Mesendoderm (in vitro differentiated cells): ENCODE measurements at regions not wholly inside any gene's neighbourhood (a gene's known extent, or its start where the extent isn't known, plus 50 kb on each side); places are given as distances from the start of the nearest gene placed in this dataset.
A peak's percentile ranks its signal among the peaks of the same experiment; 100 is the strongest.

Source experiments
- DNase-seq: peaks from one replicate; pipeline ENCODE4 v3.0.0; 2013
- H2AK5ac ChIP-seq: 2 replicates; pipeline ENCODE4 v1.6.1; 2013; ENCODE audit warnings: low read length, inconsistent platforms
- H2BK120ac ChIP-seq: 2 replicates; pipeline ENCODE4 v1.6.1; 2013; ENCODE audit warnings: low read depth, mild to moderate bottlenecking, low read length, moderate library complexity, mixed read lengths
- H2BK15ac ChIP-seq: replicated peaks from 2 replicates; pipeline ENCODE4 v1.6.1; 2013; ENCODE audit warnings: low read depth, mild to moderate bottlenecking, moderate library complexity
- H2BK5ac ChIP-seq: 2 replicates; pipeline ENCODE4 v1.6.1; 2013; ENCODE audit warnings: low read length, inconsistent platforms
- H3K18ac ChIP-seq: 2 replicates; pipeline ENCODE4 v1.6.1; 2013; ENCODE audit warnings: mild to moderate bottlenecking, low read length, mixed read lengths
- H3K23ac ChIP-seq: one replicate; pipeline ENCODE4 v1.6.1; 2013; ENCODE audit warnings: low read length
- H3K27ac ChIP-seq: 2 replicates; pipeline ENCODE4 v1.5.1; 2013; ENCODE audit warnings: low read depth, mild to moderate bottlenecking, inconsistent platforms, low read length, moderate library complexity
- H3K27me3 ChIP-seq: 2 replicates; pipeline ENCODE4 v1.6.1; 2013; ENCODE audit warnings: low read length, control low read depth, mild to moderate bottlenecking, inconsistent platforms; ENCODE audit not compliant: insufficient read depth, poor library complexity
- H3K36me3 ChIP-seq: 2 replicates; pipeline ENCODE4 v1.6.1; 2013; ENCODE audit warnings: low read length, inconsistent platforms; ENCODE audit not compliant: control insufficient read depth, insufficient read depth
- H3K4ac ChIP-seq: one replicate; pipeline ENCODE4 v1.6.1; 2013; ENCODE audit warnings: low read depth, mild to moderate bottlenecking, low read length, moderate library complexity
- H3K4me1 ChIP-seq: 2 replicates; pipeline ENCODE4 v1.6.1; 2013; ENCODE audit warnings: low read depth, low read length, inconsistent platforms; ENCODE audit not compliant: control insufficient read depth
- H3K4me2 ChIP-seq: 2 replicates; pipeline ENCODE4 v1.6.1; 2013; ENCODE audit warnings: low read length
- H3K4me3 ChIP-seq: 2 replicates; pipeline ENCODE4 v1.5.1; 2013; ENCODE audit warnings: mild to moderate bottlenecking, low read length
- H3K56ac ChIP-seq: one replicate; pipeline ENCODE4 v1.6.1; 2013; ENCODE audit warnings: low read length
- H3K79me1 ChIP-seq: 2 replicates; pipeline ENCODE4 v1.6.1; 2013; ENCODE audit warnings: low read length, inconsistent platforms
- H3K79me2 ChIP-seq: 2 replicates; pipeline ENCODE4 v1.6.1; 2013; ENCODE audit warnings: mild to moderate bottlenecking, low read length; ENCODE audit not compliant: control insufficient read depth, insufficient read depth
- H3K9ac ChIP-seq: 2 replicates; pipeline ENCODE4 v1.6.1; 2013; ENCODE audit warnings: low read length, inconsistent platforms
- H4K5ac ChIP-seq: one replicate; pipeline ENCODE4 v1.6.1; 2013; ENCODE audit warnings: low read length
- H4K8ac ChIP-seq: one replicate; pipeline ENCODE4 v1.6.1; 2013; ENCODE audit warnings: low read depth, mild to moderate bottlenecking, control low read depth, low read length, moderate library complexity
- WGBS: extraction: QIAGEN DNeasy Blood & Tissue Kit; methylation state at CpG from one replicate; pipeline ENCODE4 v1.1.7; 2013; ENCODE audit warnings: low lambda C conversion rate, missing lambda C conversion rate; ENCODE audit not compliant: insufficient coverage; ENCODE audit errors: extremely low coverage; 5-methylcytosine and 5-hydroxymethylcytosine counted together

GRCh38 chr13:76792731-76793347, 93.4 kb downstream of the KCTD12 start:
- H3K79me2 ChIP-seq: no peaks in the 10 kb centered on the region
- no peak for DNase-seq
- H3K36me3 ChIP-seq: no peaks in the 10 kb centered on the region
- no peak overlapping the region for H3K9ac ChIP-seq
- no peak overlapping the region for H3K23ac ChIP-seq
- H2BK5ac ChIP-seq: no peak overlapping the region
- H3K18ac ChIP-seq: no peak overlapping the region
- H3K4me2 ChIP-seq: no peak overlapping the region
- no peak overlapping the region for H2AK5ac ChIP-seq
- H3K27ac ChIP-seq: no peak overlapping the region
- no peaks in the 10 kb centered on the region for H3K4me1 ChIP-seq
- H3K4me3 ChIP-seq: no peak overlapping the region
- no peak overlapping the region for H4K5ac ChIP-seq
- H2BK120ac ChIP-seq: no peak overlapping the region
- no peaks in the 10 kb centered on the region for H3K79me1 ChIP-seq
- H4K8ac ChIP-seq: no peak overlapping the region
- WGBS: no CpG with 5 or more reads among the region's 4 CpGs
- H3K27me3 ChIP-seq: no peaks in the 10 kb centered on the region
- no peak overlapping the region for H2BK15ac ChIP-seq
- H3K4ac ChIP-seq: no peak overlapping the region
- no peak overlapping the region for H3K56ac ChIP-seq

- Histone ChIP-seq H2BK5ac (no peak overlapping the region), H3K4me3 (no peak overlapping the region), H3K79me1 (no peaks in the 10 kb centered on the region), H4K5ac (no peak overlapping the region), H2AK5ac (no peak overlapping the region), H3K18ac (no peak overlapping the region), H3K4me2 (no peak overlapping the region), H2BK15ac (no peak overlapping the region), H3K27ac (no peak overlapping the region), H3K4me1 (no peaks in the 10 kb centered on the region), H3K27me3 (no peaks in the 10 kb centered on the region), H4K8ac (no peak overlapping the region), H3K36me3 (no peaks in the 10 kb centered on the region), H2BK120ac (no peak overlapping the region), H3K23ac (no peak overlapping the region), H3K9ac (no peak overlapping the region), H3K79me2 (no peaks in the 10 kb centered on the region), H3K56ac (no peak overlapping the region), H3K4ac (no peak overlapping the region)
- WGBS: no CpG with 5 or more reads among the region's 10 CpGs
- DNase-seq: peak; percentile 9
These were observed 95.0 kb downstream of the KCTD12 start for GRCh38 chr13:76790980-76791819.

GRCh38 chr13:76790526-76790925, 95.7 kb downstream of the KCTD12 start:
- no peak for DNase-seq
- Histone ChIP-seq H3K79me1 (no peaks in the 10 kb centered on the region), H2BK120ac (no peak overlapping the region), H3K36me3 (no peaks in the 10 kb centered on the region), H4K8ac (no peak overlapping the region), H3K27ac (no peak overlapping the region), H3K79me2 (no peaks in the 10 kb centered on the region), H2BK15ac (no peak overlapping the region), H3K4ac (no peak overlapping the region), H2AK5ac (no peak overlapping the region), H3K4me2 (no peak overlapping the region), H2BK5ac (no peak overlapping the region), H3K9ac (no peak overlapping the region), H3K56ac (no peak overlapping the region), H3K18ac (no peak overlapping the region), H3K4me1 (no peaks in the 10 kb centered on the region), H3K23ac (no peak overlapping the region), H3K4me3 (no peak overlapping the region), H4K5ac (no peak overlapping the region), H3K27me3 (no peaks in the 10 kb centered on the region)
- WGBS: no CpG with 5 or more reads among the region's 1 CpG

- Histone ChIP-seq H3K23ac (no peak overlapping the region), H3K79me1 (no peaks in the 10 kb centered on the region), H3K4me3 (no peak overlapping the region), H3K4me1 (no peaks in the 10 kb centered on the region), H3K4ac (no peak overlapping the region), H4K5ac (no peak overlapping the region), H3K27me3 (no peaks in the 10 kb centered on the region), H4K8ac (no peak overlapping the region), H3K36me3 (no peaks in the 10 kb centered on the region), H3K18ac (no peak overlapping the region), H3K4me2 (no peak overlapping the region), H2BK5ac (no peak overlapping the region), H2AK5ac (no peak overlapping the region), H3K27ac (no peak overlapping the region), H3K79me2 (no peaks in the 10 kb centered on the region), H2BK15ac (no peak overlapping the region), H2BK120ac (no peak overlapping the region), H3K9ac (no peak overlapping the region), H3K56ac (no peak overlapping the region)
- DNase-seq: peak; percentile 65
- no CpG with 5 or more reads among the region's 3 CpGs for WGBS
These were observed 102.4 kb downstream of the KCTD12 start for GRCh38 chr13:76783798-76784197.

GRCh38 chr13:76778853-76779252, 107.4 kb downstream of the KCTD12 start:
- no peaks in the 10 kb centered on the region for H3K79me1 ChIP-seq
- H2BK120ac ChIP-seq: no peak overlapping the region
- no peak overlapping the region for H3K18ac ChIP-seq
- no peak overlapping the region for H2BK5ac ChIP-seq
- H3K36me3 ChIP-seq: no peaks in the 10 kb centered on the region
- no peak overlapping the region for H3K23ac ChIP-seq
- no peaks in the 10 kb centered on the region for H3K4me1 ChIP-seq
- H3K9ac ChIP-seq: no peak overlapping the region
- no peak overlapping the region for H4K8ac ChIP-seq
- H2BK15ac ChIP-seq: no peak overlapping the region
- DNase-seq: no peak
- no peak overlapping the region for H3K4me2 ChIP-seq
- no peak overlapping the region for H3K4ac ChIP-seq
- no peak overlapping the region for H4K5ac ChIP-seq
- H3K4me3 ChIP-seq: no peak overlapping the region
- no peak overlapping the region for H3K27ac ChIP-seq
- H3K27me3 ChIP-seq: no peaks in the 10 kb centered on the region
- H3K56ac ChIP-seq: no peak overlapping the region
- no peaks in the 10 kb centered on the region for H3K79me2 ChIP-seq
- no peak overlapping the region for H2AK5ac ChIP-seq
